ENCODE measurements at regions not wholly inside any gene's neighbourhood (a gene's known extent, or its start where the extent isn't known, plus 50 kb on each side); places are given as distances from the start of the nearest gene placed in this dataset.

DNA sequence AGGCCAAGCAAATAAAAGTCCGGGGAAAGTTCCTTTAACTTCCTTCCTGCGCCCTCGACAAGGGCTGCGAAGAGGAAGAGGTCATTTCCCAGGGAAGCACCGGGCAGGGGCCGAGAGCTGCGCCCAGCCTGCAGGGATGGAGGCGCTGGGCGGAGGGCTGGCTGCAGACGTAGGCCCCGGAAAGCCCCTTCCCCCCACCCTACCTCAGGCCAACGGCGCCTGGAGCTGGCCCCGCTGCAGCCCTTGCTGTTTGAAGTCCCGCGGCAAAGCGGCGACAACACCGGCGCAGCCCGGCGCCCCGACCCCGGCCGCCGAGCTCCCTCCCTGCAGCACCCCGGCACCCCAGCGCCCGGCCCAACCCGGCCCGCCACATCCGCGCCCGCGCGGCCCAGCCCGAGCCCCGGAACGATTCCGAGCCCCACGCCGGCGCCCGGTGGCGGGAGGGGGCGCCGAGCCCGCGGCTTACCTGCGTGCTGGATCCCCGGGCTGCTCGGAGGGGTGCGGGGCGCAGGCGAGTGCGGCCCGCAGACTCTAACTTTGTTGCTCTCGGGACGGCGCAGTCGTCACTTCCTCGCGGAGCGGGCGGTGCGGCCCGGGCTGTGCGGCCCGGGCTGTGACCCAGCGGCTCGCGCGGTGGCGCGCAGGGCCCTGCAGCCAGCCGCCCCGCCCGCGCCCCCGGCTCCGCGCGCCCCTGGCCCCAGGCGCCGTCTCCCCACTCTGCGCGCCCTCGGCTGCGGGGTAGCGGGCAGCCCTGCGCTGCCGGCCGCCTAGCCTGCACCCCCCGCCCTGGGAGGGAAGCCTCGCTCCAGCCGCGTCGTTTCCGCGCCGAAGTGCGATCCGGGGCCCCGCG, 64.8 kb upstream of the PTGR2 start:
- Histone ChIP-seq H3K79me2 (ENCODE audit: control insufficient read depth, insufficient read depth, low read length, poor library complexity) (peaks cover 18% of the 10 kb centered on the region), H3K23ac (ENCODE audit: low read length) (no peak overlapping the region), H3K79me1 (ENCODE audit: low read length) (peaks cover 42% of the 10 kb centered on the region), H3K14ac (ENCODE audit: low read length) (peak overlapping the region; percentile 97), H4K91ac (ENCODE audit: low read depth, low read length) (peak overlapping the region; percentile 98), H2BK120ac (ENCODE audit: insufficient read depth, low read length, poor library complexity) (peak overlapping the region; percentile 95), H2BK5ac (ENCODE audit: low read depth, low read length, poor library complexity) (peak overlapping the region; percentile 94), H3K18ac (ENCODE audit: low read length) (peak overlapping the region; percentile 95), H4K8ac (ENCODE audit: low read depth, low read length) (peak overlapping the region; percentile 97), H2AK5ac (ENCODE audit: low read length) (peak overlapping the region; percentile 80), H3K4me2 (ENCODE audit: low read length) (peak overlapping the region; percentile 89), H2BK12ac (ENCODE audit: low read length) (peak overlapping the region; percentile 85), H3K27me3 (ENCODE audit: insufficient read depth, low read length) (no peaks in the 10 kb centered on the region), H3K9ac (ENCODE audit: low read length) (peak overlapping the region; percentile 93), H3K4ac (ENCODE audit: low read depth, low read length) (peak overlapping the region; percentile 94), H3K9me3 (ENCODE audit: insufficient read depth, low read depth, low read length) (no peaks in the 10 kb centered on the region), H2AFZ (ENCODE audit: insufficient read depth, low read length, poor library complexity) (peak overlapping the region; percentile 88), H4K12ac (ENCODE audit: low read depth, low read length) (peak overlapping the region; percentile 96), H3K27ac (ENCODE audit: low read depth, low read length) (peak overlapping the region; percentile 94), H3K4me3 (ENCODE audit: low read depth, low read length) (peak overlapping the region; percentile 85), H3K4me1 (ENCODE audit: control insufficient read depth in 1 of 2, insufficient read depth in 2 of 2, low read length in 2 of 2) (peaks cover 31 to 39% of the 10 kb centered on the region in 2 experiments), H3K36me3 (ENCODE audit: control insufficient read depth in 1 of 2, insufficient read depth in 2 of 2, low read length in 2 of 2) (no peaks in the 10 kb centered on the region)
- no CpG with 5 or more reads among the region's 105 CpGs for WGBS (ENCODE audit: extremely low coverage, insufficient coverage, insufficient read length)
- DNase-seq, result peak; percentile 38 to 71

- H2BK12ac ChIP-seq (ENCODE audit: low read length), result peak overlapping the region; percentile 23
- H3K9ac ChIP-seq (ENCODE audit: low read length), result peak overlapping the region; percentile 93
- peak overlapping the region; percentile 98 for H4K91ac ChIP-seq (ENCODE audit: low read depth, low read length)
- peak overlapping the region; percentile 58 for H4K12ac ChIP-seq (ENCODE audit: low read depth, low read length)
- peak overlapping the region; percentile 83 for H3K14ac ChIP-seq (ENCODE audit: low read length)
- WGBS (ENCODE audit: extremely low coverage, insufficient coverage, insufficient read length), result no CpG with 5 or more reads among the region's 35 CpGs
- H2BK5ac ChIP-seq (ENCODE audit: low read depth, low read length, poor library complexity), result peak overlapping the region; percentile 89
- H3K36me3 ChIP-seq (ENCODE audit: control insufficient read depth in 1 of 2, insufficient read depth in 2 of 2, low read length in 2 of 2), result no peaks in the 10 kb centered on the region
- H4K8ac ChIP-seq (ENCODE audit: low read depth, low read length), result peak overlapping the region; percentile 86
- H3K79me2 ChIP-seq (ENCODE audit: control insufficient read depth, insufficient read depth, low read length, poor library complexity), result peaks cover 18% of the 10 kb centered on the region
- no peak overlapping the region for H2AFZ ChIP-seq (ENCODE audit: insufficient read depth, low read length, poor library complexity)
- peak overlapping the region; percentile 85 for H3K4me3 ChIP-seq (ENCODE audit: low read depth, low read length)
- H3K79me1 ChIP-seq (ENCODE audit: low read length), result peaks cover 42% of the 10 kb centered on the region
- peak overlapping the region; percentile 79 for H3K18ac ChIP-seq (ENCODE audit: low read length)
- H2BK120ac ChIP-seq (ENCODE audit: insufficient read depth, low read length, poor library complexity), result peak overlapping the region; percentile 90
- peak overlapping the region; percentile 89 for H3K4me2 ChIP-seq (ENCODE audit: low read length)
- H3K23ac ChIP-seq (ENCODE audit: low read length), result no peak overlapping the region
- no peaks in the 10 kb centered on the region for H3K27me3 ChIP-seq (ENCODE audit: insufficient read depth, low read length)
- H3K9me3 ChIP-seq (ENCODE audit: insufficient read depth, low read depth, low read length), result no peaks in the 10 kb centered on the region
- peaks cover 31 to 39% of the 10 kb centered on the region in 2 experiments for H3K4me1 ChIP-seq (ENCODE audit: control insufficient read depth in 1 of 2, insufficient read depth in 2 of 2, low read length in 2 of 2)
- peak overlapping the region; percentile 94 for H3K27ac ChIP-seq (ENCODE audit: low read depth, low read length)
- H3K4ac ChIP-seq (ENCODE audit: low read depth, low read length), result peak overlapping the region; percentile 61
- no peak overlapping the region for H2AK5ac ChIP-seq (ENCODE audit: low read length)
- peak; percentile 91 to 95 for DNase-seq
These were observed 65.6 kb upstream of the PTGR2 start for GRCh38 chr14:73785834-73786635.

DNA sequence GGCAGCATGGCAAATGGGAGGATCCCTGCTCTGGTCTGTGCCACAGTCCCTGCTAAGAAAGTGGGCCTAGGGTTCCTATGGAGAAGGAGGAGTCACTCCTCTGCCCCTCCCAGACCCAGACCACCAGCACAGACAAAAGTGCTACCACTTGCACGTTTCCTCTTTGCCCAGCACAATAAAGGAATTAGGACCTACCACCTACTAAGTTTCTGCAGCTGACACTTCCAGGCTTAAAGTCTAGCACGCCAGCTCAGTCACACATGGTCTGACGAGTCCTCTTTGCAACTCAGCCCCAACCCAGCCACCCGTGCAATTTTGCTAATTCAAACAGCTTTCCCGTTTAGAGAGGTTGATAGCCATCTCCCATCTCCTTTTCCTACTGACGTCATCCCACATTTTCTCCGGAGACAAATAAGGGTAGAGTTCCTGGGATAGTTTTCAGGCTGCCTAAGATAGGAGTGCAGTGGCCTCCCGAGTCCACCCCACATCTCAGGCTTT, 66.2 kb upstream of the PTGR2 start:
- H3K4me2 ChIP-seq (ENCODE audit: low read length), result peak overlapping the region; percentile 89
- peak overlapping the region; percentile 36 for H3K14ac ChIP-seq (ENCODE audit: low read length)
- H2AFZ ChIP-seq (ENCODE audit: insufficient read depth, low read length, poor library complexity), result no peak overlapping the region
- H3K9ac ChIP-seq (ENCODE audit: low read length), result no peak overlapping the region
- H3K36me3 ChIP-seq (ENCODE audit: control insufficient read depth in 1 of 2, insufficient read depth in 2 of 2, low read length in 2 of 2), result peaks cover 0 to 1% of the 10 kb centered on the region in 2 experiments
- peak overlapping the region; percentile 5 for H3K18ac ChIP-seq (ENCODE audit: low read length)
- H3K27me3 ChIP-seq (ENCODE audit: insufficient read depth, low read length), result no peaks in the 10 kb centered on the region
- peak overlapping the region; percentile 94 for H3K27ac ChIP-seq (ENCODE audit: low read depth, low read length)
- H3K23ac ChIP-seq (ENCODE audit: low read length), result no peak overlapping the region
- peak overlapping the region; percentile 8 for H3K4ac ChIP-seq (ENCODE audit: low read depth, low read length)
- no peak overlapping the region for H3K4me3 ChIP-seq (ENCODE audit: low read depth, low read length)
- H2AK5ac ChIP-seq (ENCODE audit: low read length), result peak overlapping the region; percentile 25
- peak overlapping the region; percentile 51 for H2BK5ac ChIP-seq (ENCODE audit: low read depth, low read length, poor library complexity)
- H3K79me2 ChIP-seq (ENCODE audit: control insufficient read depth, insufficient read depth, low read length, poor library complexity), result peaks cover 18% of the 10 kb centered on the region
- H2BK120ac ChIP-seq (ENCODE audit: insufficient read depth, low read length, poor library complexity), result peak overlapping the region; percentile 90
- peaks cover 31 to 39% of the 10 kb centered on the region in 2 experiments for H3K4me1 ChIP-seq (ENCODE audit: control insufficient read depth in 1 of 2, insufficient read depth in 2 of 2, low read length in 2 of 2)
- peak overlapping the region; percentile 58 for H4K12ac ChIP-seq (ENCODE audit: low read depth, low read length)
- H3K9me3 ChIP-seq (ENCODE audit: insufficient read depth, low read depth, low read length), result no peaks in the 10 kb centered on the region
- peak overlapping the region; percentile 41 for H4K8ac ChIP-seq (ENCODE audit: low read depth, low read length)
- peak; percentile 95 to 98 for DNase-seq
- WGBS (ENCODE audit: extremely low coverage, insufficient coverage, insufficient read length), result no CpG with 5 or more reads among the region's 8 CpGs
- peak overlapping the region; percentile 98 for H4K91ac ChIP-seq (ENCODE audit: low read depth, low read length)
- H2BK12ac ChIP-seq (ENCODE audit: low read length), result peak overlapping the region; percentile 10
- peaks cover 42% of the 10 kb centered on the region for H3K79me1 ChIP-seq (ENCODE audit: low read length)

DNA sequence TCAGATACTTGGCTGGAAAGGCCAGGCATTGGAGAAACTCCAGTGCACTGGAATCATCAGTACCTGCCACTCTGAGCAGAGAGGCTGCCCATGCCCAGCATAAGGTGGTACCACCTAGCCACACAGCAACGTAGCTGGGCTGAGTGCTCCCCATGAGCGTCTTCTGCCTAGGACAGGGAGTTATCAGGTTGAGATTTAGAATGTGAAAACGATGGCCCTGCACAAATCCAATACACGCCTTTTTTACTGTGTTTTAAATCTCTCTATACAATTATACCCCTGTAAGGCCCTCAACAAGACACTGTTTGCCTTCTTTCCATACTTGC, 66.7 kb upstream of the PTGR2 start:
- no peak overlapping the region for H3K4ac ChIP-seq (ENCODE audit: low read depth, low read length)
- H3K79me1 ChIP-seq (ENCODE audit: low read length), result peaks cover 42% of the 10 kb centered on the region
- peak overlapping the region; percentile 51 for H2BK5ac ChIP-seq (ENCODE audit: low read depth, low read length, poor library complexity)
- H3K4me1 ChIP-seq (ENCODE audit: control insufficient read depth in 1 of 2, insufficient read depth in 2 of 2, low read length in 2 of 2), result peaks cover 31 to 39% of the 10 kb centered on the region in 2 experiments
- H4K91ac ChIP-seq (ENCODE audit: low read depth, low read length), result peak overlapping the region; percentile 67
- peak overlapping the region; percentile 50 for H2BK12ac ChIP-seq (ENCODE audit: low read length)
- H3K9me3 ChIP-seq (ENCODE audit: insufficient read depth, low read depth, low read length), result no peaks in the 10 kb centered on the region
- H3K9ac ChIP-seq (ENCODE audit: low read length), result no peak overlapping the region
- peak overlapping the region; percentile 94 for H3K27ac ChIP-seq (ENCODE audit: low read depth, low read length)
- H2BK120ac ChIP-seq (ENCODE audit: insufficient read depth, low read length, poor library complexity), result peak overlapping the region; percentile 74
- no peaks in the 10 kb centered on the region for H3K27me3 ChIP-seq (ENCODE audit: insufficient read depth, low read length)
- H3K4me3 ChIP-seq (ENCODE audit: low read depth, low read length), result no peak overlapping the region
- H3K14ac ChIP-seq (ENCODE audit: low read length), result peak overlapping the region; percentile 68
- H3K79me2 ChIP-seq (ENCODE audit: control insufficient read depth, insufficient read depth, low read length, poor library complexity), result peaks cover 18% of the 10 kb centered on the region
- H3K36me3 ChIP-seq (ENCODE audit: control insufficient read depth in 1 of 2, insufficient read depth in 2 of 2, low read length in 2 of 2), result peaks cover 0 to 2% of the 10 kb centered on the region in 2 experiments
- no peak overlapping the region for H3K23ac ChIP-seq (ENCODE audit: low read length)
- WGBS (ENCODE audit: extremely low coverage, insufficient coverage, insufficient read length), result no CpG with 5 or more reads among the region's 4 CpGs
- no peak for DNase-seq
- H2AK5ac ChIP-seq (ENCODE audit: low read length), result peak overlapping the region; percentile 31
- H4K12ac ChIP-seq (ENCODE audit: low read depth, low read length), result no peak overlapping the region
- peak overlapping the region; percentile 89 for H3K4me2 ChIP-seq (ENCODE audit: low read length)
- peak overlapping the region; percentile 31 for H4K8ac ChIP-seq (ENCODE audit: low read depth, low read length)
- H2AFZ ChIP-seq (ENCODE audit: insufficient read depth, low read length, poor library complexity), result no peak overlapping the region
- H3K18ac ChIP-seq (ENCODE audit: low read length), result peak overlapping the region; percentile 53

Data from trophoblast cell (in vitro differentiated cells and primary cell).